ENCODE measurements at regions not wholly inside any gene's neighbourhood (a gene's known extent, or its start where the extent isn't known, plus 50 kb on each side); places are given as distances from the start of the nearest gene placed in this dataset.

GRCh38 chr7:1321411-1322239, 89.0 kb downstream of the UNCX start:
- no peak for DNase-seq (ENCODE audit: low read depth)
- no peak for TF ChIP-seq CTCF (IDR thresholded peaks at IDR 0.05; ENCODE audit: low read depth, low read length, missing control alignments)
- no peak overlapping the region for H3K4me3 ChIP-seq (ENCODE audit: low read depth, low read length)

GRCh38 chr7:1322240-1323110, 89.8 kb downstream of the UNCX start:
- TF ChIP-seq CTCF (IDR thresholded peaks at IDR 0.05; ENCODE audit: low read depth, low read length, missing control alignments): no peak
- H3K4me3 ChIP-seq (ENCODE audit: low read depth, low read length): no peak overlapping the region

GRCh38 chr7:1323178-1324027, 90.7 kb downstream of the UNCX start:
- no peak overlapping the region for H3K4me3 ChIP-seq (ENCODE audit: low read depth, low read length)
- DNase-seq (ENCODE audit: low read depth): no peak
- TF ChIP-seq CTCF (IDR thresholded peaks at IDR 0.05; ENCODE audit: low read depth, low read length, missing control alignments): no peak

More at GRCh38 chr7:1322240-1323110, 89.8 kb downstream of the UNCX start:
- no peak for DNase-seq (ENCODE audit: low read depth)

- DNase-seq (ENCODE audit: low read depth): no peak
- H3K4me3 ChIP-seq (ENCODE audit: low read depth, low read length): no peak overlapping the region
- TF ChIP-seq CTCF (IDR thresholded peaks at IDR 0.05; ENCODE audit: low read depth, low read length, missing control alignments): no peak
Measured at GRCh38 chr7:1324028-1324900, 91.6 kb downstream of the UNCX start.

- no peak for DNase-seq (ENCODE audit: low read depth)
- H3K4me3 ChIP-seq (ENCODE audit: low read depth, low read length): no peak overlapping the region
- TF ChIP-seq CTCF (IDR thresholded peaks at IDR 0.05; ENCODE audit: low read depth, low read length, missing control alignments): no peak
Measured at GRCh38 chr7:1325246-1325645, 92.6 kb downstream of the UNCX start.
